Central memory CD8-positive, alpha-beta T cell (primary cell): ENCODE measurements at regions not wholly inside any gene's neighbourhood (a gene's known extent, or its start where the extent isn't known, plus 50 kb on each side); places are given as distances from the start of the nearest gene placed in this dataset.
A peak's percentile ranks its signal among the peaks of the same experiment; 100 is the strongest.
"Not testable (repeated sequence)": the region's sequence is repeated elsewhere in the genome, so short reads cannot be mapped to it uniquely, and the experiment has no call there.

Experiments
- ATAC-seq: fragments of 150-1000 bp; cut with Tn5 transposase; replicated peaks from 2 replicates; pipeline ENCODE4 v1.10.0; 2022; ENCODE audit warnings: mild to moderate bottlenecking, moderate FRiP score, moderate number of reproducible peaks; ENCODE audit not compliant: poor library complexity, severe bottlenecking; ENCODE audit errors: extremely low read depth
- DNase-seq, 2 donors: peaks; one replicate each; pipeline ENCODE4 v3.0.0; 2021; ENCODE audit warnings: low spot score in 2 of 2
- H3K27ac Mint-ChIP-seq: one replicate; pipeline ENCODE4 v1.8.0; 2022; ENCODE audit warnings: low read depth, mild to moderate bottlenecking, moderate library complexity, mixed read lengths
- H3K27me3 Mint-ChIP-seq: one replicate; pipeline ENCODE4 v1.8.0; 2022; ENCODE audit warnings: mixed read lengths
- H3K36me3 Mint-ChIP-seq: one replicate; pipeline ENCODE4 v1.8.0; 2022; ENCODE audit warnings: mild to moderate bottlenecking, moderate library complexity, mixed read lengths; ENCODE audit not compliant: insufficient read depth
- H3K4me1 Mint-ChIP-seq: one replicate; pipeline ENCODE4 v1.8.0; 2022; ENCODE audit warnings: mixed read lengths
- H3K4me3 Mint-ChIP-seq: one replicate; pipeline ENCODE4 v1.8.0; 2022; ENCODE audit warnings: mild to moderate bottlenecking, moderate library complexity, mixed read lengths
- H3K9me3 Mint-ChIP-seq: one replicate; pipeline ENCODE4 v1.8.0; 2022; ENCODE audit warnings: mixed read lengths

- H3K4me3 Mint-ChIP-seq, H3K4me1 Mint-ChIP-seq, H3K27me3 Mint-ChIP-seq, H3K9me3 Mint-ChIP-seq, H3K27ac Mint-ChIP-seq, H3K36me3 Mint-ChIP-seq, ATAC-seq, DNase-seq: not testable (repeated sequence)
Measured at GRCh38 chr2:110354294-110355018, 118.2 kb downstream of the LIMS4 start.

GRCh38 chr2:110350718-110351117 lies 121.9 kb downstream of the LIMS4 start:
- H3K36me3 Mint-ChIP-seq, H3K4me1 Mint-ChIP-seq, DNase-seq, H3K27me3 Mint-ChIP-seq, H3K4me3 Mint-ChIP-seq, H3K9me3 Mint-ChIP-seq, H3K27ac Mint-ChIP-seq, ATAC-seq: not testable (repeated sequence)

- H3K27ac Mint-ChIP-seq, H3K36me3 Mint-ChIP-seq, DNase-seq, H3K27me3 Mint-ChIP-seq, ATAC-seq, H3K4me3 Mint-ChIP-seq, H3K4me1 Mint-ChIP-seq, H3K9me3 Mint-ChIP-seq: not testable (repeated sequence)
Measured at GRCh38 chr2:110348902-110349301, 123.7 kb downstream of the LIMS4 start.

GRCh38 chr2:110344405-110345035 lies 128.1 kb downstream of the LIMS4 start:
- H3K4me1 Mint-ChIP-seq, H3K27me3 Mint-ChIP-seq, H3K9me3 Mint-ChIP-seq, H3K27ac Mint-ChIP-seq, H3K36me3 Mint-ChIP-seq, DNase-seq, H3K4me3 Mint-ChIP-seq: not testable (repeated sequence)
- peak; percentile 8 for ATAC-seq

- DNase-seq, H3K36me3 Mint-ChIP-seq, H3K9me3 Mint-ChIP-seq, ATAC-seq, H3K27me3 Mint-ChIP-seq, H3K27ac Mint-ChIP-seq, H3K4me1 Mint-ChIP-seq, H3K4me3 Mint-ChIP-seq: not testable (repeated sequence)
Measured at GRCh38 chr2:110342077-110342476, 129.7 kb upstream of the MTLN start.

- not testable (repeated sequence) for H3K9me3 Mint-ChIP-seq, H3K27me3 Mint-ChIP-seq, ATAC-seq, H3K36me3 Mint-ChIP-seq, H3K27ac Mint-ChIP-seq, H3K4me3 Mint-ChIP-seq, DNase-seq, H3K4me1 Mint-ChIP-seq
Measured at GRCh38 chr2:110339126-110339525, 126.8 kb upstream of the MTLN start.

- H3K27ac Mint-ChIP-seq, H3K9me3 Mint-ChIP-seq, H3K36me3 Mint-ChIP-seq, H3K4me1 Mint-ChIP-seq, DNase-seq, ATAC-seq, H3K4me3 Mint-ChIP-seq, H3K27me3 Mint-ChIP-seq: not testable (repeated sequence)
Measured at GRCh38 chr2:110338277-110339003, 126.1 kb upstream of the MTLN start.

GRCh38 chr2:110336071-110336470 lies 123.7 kb upstream of the MTLN start:
- not testable (repeated sequence) for H3K36me3 Mint-ChIP-seq, H3K27me3 Mint-ChIP-seq, H3K4me3 Mint-ChIP-seq, H3K4me1 Mint-ChIP-seq, H3K9me3 Mint-ChIP-seq, H3K27ac Mint-ChIP-seq, ATAC-seq, DNase-seq

GRCh38 chr2:110335415-110336049 lies 123.2 kb upstream of the MTLN start:
- not testable (repeated sequence) for H3K27ac Mint-ChIP-seq, H3K4me3 Mint-ChIP-seq, DNase-seq, H3K36me3 Mint-ChIP-seq, H3K27me3 Mint-ChIP-seq, H3K4me1 Mint-ChIP-seq, ATAC-seq, H3K9me3 Mint-ChIP-seq

- H3K36me3 Mint-ChIP-seq, DNase-seq, H3K4me1 Mint-ChIP-seq, H3K27ac Mint-ChIP-seq, H3K9me3 Mint-ChIP-seq, ATAC-seq, H3K27me3 Mint-ChIP-seq, H3K4me3 Mint-ChIP-seq: not testable (repeated sequence)
Measured at GRCh38 chr2:110333114-110334095, 121.1 kb upstream of the MTLN start.

- H3K36me3 Mint-ChIP-seq, ATAC-seq, H3K9me3 Mint-ChIP-seq, DNase-seq, H3K27ac Mint-ChIP-seq, H3K4me3 Mint-ChIP-seq, H3K27me3 Mint-ChIP-seq, H3K4me1 Mint-ChIP-seq: not testable (repeated sequence)
Measured at GRCh38 chr2:110331625-110332024, 119.3 kb upstream of the MTLN start.

GRCh38 chr2:110329760-110330159 lies 117.4 kb upstream of the MTLN start:
- not testable (repeated sequence) for H3K27ac Mint-ChIP-seq, H3K27me3 Mint-ChIP-seq, DNase-seq, H3K4me1 Mint-ChIP-seq, ATAC-seq, H3K36me3 Mint-ChIP-seq, H3K4me3 Mint-ChIP-seq, H3K9me3 Mint-ChIP-seq
